GM12864 (cell line): ENCODE measurements at regions not wholly inside any gene's neighbourhood (a gene's known extent, or its start where the extent isn't known, plus 50 kb on each side); places are given as distances from the start of the nearest gene placed in this dataset.

Source experiments
- DNase-seq: peaks from one replicate; pipeline ENCODE4 v3.0.0-alpha.2; 2011; ENCODE audit warnings: low read depth
- H3K4me3 ChIP-seq: 2 replicates; pipeline ENCODE4 v1.5.1; 2011; ENCODE audit warnings: mild to moderate bottlenecking, low read depth, low read length, control low read depth
- CTCF ChIP-seq: IDR thresholded peaks from 2 replicates; pipeline ENCODE4 v1.5.1; 2011; ENCODE audit warnings: low read depth, mild to moderate bottlenecking, moderate library complexity, low read length, control low read depth, inconsistent platforms; ENCODE audit errors: missing control alignments

GRCh38 chr12:90124289-90124688 lies 415.7 kb upstream of the ATP2B1 start:
- H3K4me3 ChIP-seq: no peak overlapping the region
- no peak for TF ChIP-seq CTCF
- DNase-seq: no peak

- TF ChIP-seq CTCF: no peak
- DNase-seq: no peak
- no peak overlapping the region for H3K4me3 ChIP-seq
Measured at GRCh38 chr12:90122681-90123080, 414.0 kb upstream of the ATP2B1 start.

- no peak for TF ChIP-seq CTCF
- DNase-seq: no peak
- H3K4me3 ChIP-seq: no peak overlapping the region
Measured at GRCh38 chr12:90120627-90121026, 412.0 kb upstream of the ATP2B1 start.

GRCh38 chr12:90112666-90113065 lies 404.0 kb upstream of the ATP2B1 start:
- DNase-seq: no peak
- no peak overlapping the region for H3K4me3 ChIP-seq
- no peak for TF ChIP-seq CTCF

- no peak overlapping the region for H3K4me3 ChIP-seq
- no peak for DNase-seq
- TF ChIP-seq CTCF: no peak
Measured at GRCh38 chr12:90111791-90112580, 403.3 kb upstream of the ATP2B1 start.

GRCh38 chr12:90106568-90106967 lies 397.9 kb upstream of the ATP2B1 start:
- DNase-seq: no peak
- no peak overlapping the region for H3K4me3 ChIP-seq
- TF ChIP-seq CTCF: no peak

- peak; percentile 68 for TF ChIP-seq CTCF
- peak; percentile 18 for DNase-seq
- no peak overlapping the region for H3K4me3 ChIP-seq
Measured at GRCh38 chr12:90102957-90103652, 394.5 kb upstream of the ATP2B1 start.
